Skeletal muscle satellite cell (primary cell): ENCODE measurements at regions not wholly inside any gene's neighbourhood (a gene's known extent, or its start where the extent isn't known, plus 50 kb on each side); places are given as distances from the start of the nearest gene placed in this dataset.

Experiments
- H3K27me3 ChIP-seq: 2 replicates; pipeline ENCODE4 v1.7.0; 2013; ENCODE audit warnings: low read length; ENCODE audit not compliant: control insufficient read depth, insufficient read depth
- H3K36me3 ChIP-seq: 2 replicates; pipeline ENCODE4 v1.7.0; 2013; ENCODE audit warnings: mild to moderate bottlenecking, control low read depth, low read length; ENCODE audit not compliant: insufficient read depth
- H3K4me1 ChIP-seq: 2 replicates; pipeline ENCODE4 v1.7.0; 2013; ENCODE audit warnings: low read length; ENCODE audit not compliant: control insufficient read depth, insufficient read depth
- H3K4me2 ChIP-seq: 2 replicates; pipeline ENCODE4 v1.7.0; 2013; ENCODE audit warnings: mild to moderate bottlenecking, low read length
- H3K4me3 ChIP-seq: 2 replicates; pipeline ENCODE4 v1.7.0; 2013; ENCODE audit warnings: low read length
- H3K9ac ChIP-seq: 2 replicates; pipeline ENCODE4 v1.7.0; 2013; ENCODE audit warnings: mild to moderate bottlenecking, low read depth, low read length, moderate library complexity
- H3K9me3 ChIP-seq: replicated peaks from 2 replicates; pipeline ENCODE4 v1.7.0; 2013; ENCODE audit warnings: mild to moderate bottlenecking, control low read depth, low read length

- Histone ChIP-seq H3K4me2 (no peak overlapping the region), H3K36me3 (no peaks in the 10 kb centered on the region), H3K27me3 (no peaks in the 10 kb centered on the region), H3K9me3 (no peaks in the 10 kb centered on the region), H3K4me3 (no peak overlapping the region), H3K9ac (no peak overlapping the region), H3K4me1 (no peaks in the 10 kb centered on the region)
These were observed 560.4 kb upstream of the DAB1 start for GRCh38 chr1:57984277-57984676.

- Histone ChIP-seq H3K4me2 (no peak overlapping the region), H3K4me3 (no peak overlapping the region), H3K36me3 (no peaks in the 10 kb centered on the region), H3K9ac (no peak overlapping the region), H3K27me3 (no peaks in the 10 kb centered on the region), H3K9me3 (no peaks in the 10 kb centered on the region), H3K4me1 (no peaks in the 10 kb centered on the region)
These were observed 559.6 kb upstream of the DAB1 start for GRCh38 chr1:57983441-57983840.

- Histone ChIP-seq H3K9me3 (no peaks in the 10 kb centered on the region), H3K9ac (no peak overlapping the region), H3K4me3 (no peak overlapping the region), H3K4me1 (no peaks in the 10 kb centered on the region), H3K27me3 (no peaks in the 10 kb centered on the region), H3K4me2 (no peak overlapping the region), H3K36me3 (no peaks in the 10 kb centered on the region)
These were observed 559.0 kb upstream of the DAB1 start for GRCh38 chr1:57982852-57983251.

- Histone ChIP-seq H3K4me2 (no peak overlapping the region), H3K9me3 (no peaks in the 10 kb centered on the region), H3K36me3 (no peaks in the 10 kb centered on the region), H3K4me3 (no peak overlapping the region), H3K27me3 (no peaks in the 10 kb centered on the region), H3K4me1 (no peaks in the 10 kb centered on the region), H3K9ac (no peak overlapping the region)
These were observed 552.4 kb upstream of the DAB1 start for GRCh38 chr1:57976216-57976615.

- no peak overlapping the region for H3K4me2 ChIP-seq
- H3K27me3 ChIP-seq: no peaks in the 10 kb centered on the region
- no peaks in the 10 kb centered on the region for H3K36me3 ChIP-seq
- H3K4me3 ChIP-seq: no peak overlapping the region
- H3K9me3 ChIP-seq: no peaks in the 10 kb centered on the region
- no peak overlapping the region for H3K9ac ChIP-seq
- no peaks in the 10 kb centered on the region for H3K4me1 ChIP-seq
These were observed 544.5 kb upstream of the DAB1 start for GRCh38 chr1:57968321-57968720.

GRCh38 chr1:57966751-57967406 is 543.0 kb upstream of the DAB1 start:
- H3K27me3 ChIP-seq: no peaks in the 10 kb centered on the region
- H3K4me1 ChIP-seq: no peaks in the 10 kb centered on the region
- no peaks in the 10 kb centered on the region for H3K9me3 ChIP-seq
- no peak overlapping the region for H3K9ac ChIP-seq
- H3K36me3 ChIP-seq: no peaks in the 10 kb centered on the region
- H3K4me3 ChIP-seq: no peak overlapping the region
- H3K4me2 ChIP-seq: no peak overlapping the region

- H3K4me1 ChIP-seq: no peaks in the 10 kb centered on the region
- no peaks in the 10 kb centered on the region for H3K9me3 ChIP-seq
- no peak overlapping the region for H3K4me2 ChIP-seq
- no peak overlapping the region for H3K9ac ChIP-seq
- no peaks in the 10 kb centered on the region for H3K27me3 ChIP-seq
- H3K36me3 ChIP-seq: no peaks in the 10 kb centered on the region
- H3K4me3 ChIP-seq: no peak overlapping the region
These were observed 542.5 kb upstream of the DAB1 start for GRCh38 chr1:57966340-57966739.

- no peaks in the 10 kb centered on the region for H3K4me1 ChIP-seq
- H3K36me3 ChIP-seq: no peaks in the 10 kb centered on the region
- H3K9ac ChIP-seq: no peak overlapping the region
- no peak overlapping the region for H3K4me2 ChIP-seq
- no peak overlapping the region for H3K4me3 ChIP-seq
- H3K9me3 ChIP-seq: no peaks in the 10 kb centered on the region
- H3K27me3 ChIP-seq: no peaks in the 10 kb centered on the region
These were observed 539.7 kb upstream of the DAB1 start for GRCh38 chr1:57963581-57963980.

GRCh38 chr1:57959531-57960241 is 535.8 kb upstream of the DAB1 start:
- H3K27me3 ChIP-seq: no peaks in the 10 kb centered on the region

GRCh38 chr1:57957576-57957975 is 533.7 kb upstream of the DAB1 start:
- Histone ChIP-seq H3K27me3 (no peaks in the 10 kb centered on the region), H3K9ac (no peak overlapping the region), H3K4me2 (no peak overlapping the region), H3K4me3 (no peak overlapping the region), H3K9me3 (no peaks in the 10 kb centered on the region), H3K36me3 (no peaks in the 10 kb centered on the region), H3K4me1 (no peaks in the 10 kb centered on the region)

More at GRCh38 chr1:57959531-57960241, 535.8 kb upstream of the DAB1 start:
- H3K36me3 ChIP-seq: no peaks in the 10 kb centered on the region
- no peaks in the 10 kb centered on the region for H3K9me3 ChIP-seq
- H3K9ac ChIP-seq: no peak overlapping the region
- no peak overlapping the region for H3K4me3 ChIP-seq
- H3K4me1 ChIP-seq: no peaks in the 10 kb centered on the region
- H3K4me2 ChIP-seq: no peak overlapping the region

- H3K4me1 ChIP-seq: no peaks in the 10 kb centered on the region
These were observed 527.5 kb upstream of the DAB1 start for GRCh38 chr1:57951390-57951789.

GRCh38 chr1:57949168-57949567 is 525.3 kb upstream of the DAB1 start:
- H3K36me3 ChIP-seq: no peaks in the 10 kb centered on the region
- no peaks in the 10 kb centered on the region for H3K9me3 ChIP-seq
- no peak overlapping the region for H3K4me2 ChIP-seq
- H3K27me3 ChIP-seq: no peaks in the 10 kb centered on the region
- H3K4me1 ChIP-seq: no peaks in the 10 kb centered on the region
- H3K4me3 ChIP-seq: no peak overlapping the region
- no peak overlapping the region for H3K9ac ChIP-seq

More at GRCh38 chr1:57951390-57951789, 527.5 kb upstream of the DAB1 start:
- H3K4me3 ChIP-seq: no peak overlapping the region
- H3K9me3 ChIP-seq: no peaks in the 10 kb centered on the region
- no peak overlapping the region for H3K9ac ChIP-seq
- H3K4me2 ChIP-seq: no peak overlapping the region
- no peaks in the 10 kb centered on the region for H3K27me3 ChIP-seq
- no peaks in the 10 kb centered on the region for H3K36me3 ChIP-seq
